Thymus (tissue), 11 donors: ENCODE measurements at regions not wholly inside any gene's neighbourhood (a gene's known extent, or its start where the extent isn't known, plus 50 kb on each side); places are given as distances from the start of the nearest gene placed in this dataset.
A peak's percentile ranks its signal among the peaks of the same experiment; 100 is the strongest.

Experiments used
- DNase-seq, 9 donors: peaks; one replicate each; pipeline ENCODE4 v3.0.0-alpha.2; 2013; ENCODE audit warnings: low spot score in 9 of 9, low read depth in 6 of 9, missing footprints in 1 of 9
- H3K27ac ChIP-seq, 2 donors: one replicate each; pipeline ENCODE4 v1.5.1; 2013; ENCODE audit warnings: control low read depth in 1 of 2, low read depth in 1 of 2, low read length in 1 of 2, mild to moderate bottlenecking in 1 of 2, moderate library complexity in 1 of 2
- H3K27me3 ChIP-seq, 2 donors: one replicate each; pipeline ENCODE4 v1.5.1; 2013; ENCODE audit warnings: low read length in 1 of 2; ENCODE audit not compliant: control insufficient read depth in 2 of 2, insufficient read depth in 1 of 2
- H3K36me3 ChIP-seq, 2 donors: one replicate each; pipeline ENCODE4 v1.5.1; 2013; ENCODE audit warnings: low read length in 1 of 2, mild to moderate bottlenecking in 1 of 2, moderate library complexity in 1 of 2; ENCODE audit not compliant: control insufficient read depth in 2 of 2, insufficient read depth in 2 of 2
- H3K4me1 ChIP-seq, 2 donors: one replicate each; pipeline ENCODE4 v1.5.1; 2013; ENCODE audit warnings: low read length in 2 of 2; ENCODE audit not compliant: control insufficient read depth in 2 of 2, insufficient read depth in 2 of 2
- H3K4me3 ChIP-seq, 2 donors: one replicate each; pipeline ENCODE4 v1.5.1; 2013; ENCODE audit warnings: low read length in 2 of 2, control low read depth in 1 of 2, mild to moderate bottlenecking in 1 of 2
- H3K9me3 ChIP-seq, 2 donors: one replicate each; pipeline ENCODE4 v1.5.1; 2013; ENCODE audit warnings: low read length in 1 of 2, mild to moderate bottlenecking in 1 of 2; ENCODE audit not compliant: control insufficient read depth in 2 of 2, insufficient read depth in 1 of 2
- WGBS: extraction: QIAGEN DNeasy Blood & Tissue Kit; methylation state at CpG from one replicate; pipeline ENCODE4 v1.1.7; 2013; 5-methylcytosine and 5-hydroxymethylcytosine counted together
- donor health status: healthy.

DNA sequence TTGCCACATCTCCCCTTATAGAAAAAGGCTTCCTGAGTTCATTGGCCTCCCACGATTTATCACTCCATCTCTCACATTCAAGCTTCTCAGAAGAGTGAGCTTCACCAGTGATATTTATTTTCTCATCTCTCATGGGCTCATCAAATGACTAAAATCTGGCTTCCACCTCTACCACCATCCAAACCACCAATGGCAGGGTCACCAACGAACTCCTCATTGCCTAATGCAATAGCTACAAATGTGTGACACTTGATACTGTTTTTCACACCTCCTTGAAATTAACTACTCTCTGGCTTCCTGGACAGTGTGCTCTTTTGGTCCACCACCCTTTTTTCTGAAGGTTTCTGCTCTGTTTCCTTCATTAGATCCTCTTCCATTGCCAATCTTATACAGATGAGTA, 129.0 kb downstream of the SH2D1A start:
- no peaks in the 10 kb centered on the region for H3K36me3 ChIP-seq
- no peaks in the 10 kb centered on the region for H3K9me3 ChIP-seq
- no peaks in the 10 kb centered on the region for H3K27me3 ChIP-seq
- WGBS: 64% methylated on average over 2 of the region's 2 CpGs
- H3K4me1 ChIP-seq: no peaks in the 10 kb centered on the region
- no peak overlapping the region for H3K27ac ChIP-seq
- no peak for DNase-seq
- no peak overlapping the region for H3K4me3 ChIP-seq

- Histone ChIP-seq H3K36me3 (no peaks in the 10 kb centered on the region), H3K9me3 (no peaks in the 10 kb centered on the region)
- WGBS: 93% methylated on average over 2 of the region's 2 CpGs
These were observed 130.2 kb downstream of the SH2D1A start for GRCh38 chrX:124476562-124476961.

GRCh38 chrX:124478046-124478445, 131.7 kb downstream of the SH2D1A start:
- 85% methylated on average over 5 of the region's 5 CpGs for WGBS

More at GRCh38 chrX:124476562-124476961, 130.2 kb downstream of the SH2D1A start:
- DNase-seq: no peak
- Histone ChIP-seq H3K27me3 (no peaks in the 10 kb centered on the region), H3K4me1 (no peaks in the 10 kb centered on the region), H3K27ac (no peak overlapping the region), H3K4me3 (no peak overlapping the region)

GRCh38 chrX:124488412-124489161, 142.2 kb downstream of the SH2D1A start:
- no peak overlapping the region for H3K27ac ChIP-seq
- no peaks in the 10 kb centered on the region for H3K27me3 ChIP-seq
- no peaks in the 10 kb centered on the region for H3K4me1 ChIP-seq
- DNase-seq: no peak
- no peak overlapping the region for H3K4me3 ChIP-seq
- no peaks in the 10 kb centered on the region for H3K9me3 ChIP-seq
- WGBS: 97% methylated on average over 4 of the region's 4 CpGs
- H3K36me3 ChIP-seq: no peaks in the 10 kb centered on the region

More at GRCh38 chrX:124478046-124478445, 131.7 kb downstream of the SH2D1A start:
- Histone ChIP-seq H3K4me3 (no peak overlapping the region), H3K9me3 (no peaks in the 10 kb centered on the region), H3K36me3 (no peaks in the 10 kb centered on the region), H3K4me1 (no peaks in the 10 kb centered on the region), H3K27me3 (no peaks in the 10 kb centered on the region), H3K27ac (no peak overlapping the region)
- DNase-seq: no peak

GRCh38 chrX:124493984-124494383, 147.6 kb downstream of the SH2D1A start:
- Histone ChIP-seq H3K36me3 (peaks cover 0 to 3% of the 10 kb centered on the region in 2 donors), H3K27me3 (no peaks in the 10 kb centered on the region), H3K4me3 (no peak overlapping the region), H3K27ac (no peak overlapping the region), H3K9me3 (no peaks in the 10 kb centered on the region), H3K4me1 (no peaks in the 10 kb centered on the region)
- no peak for DNase-seq

DNA sequence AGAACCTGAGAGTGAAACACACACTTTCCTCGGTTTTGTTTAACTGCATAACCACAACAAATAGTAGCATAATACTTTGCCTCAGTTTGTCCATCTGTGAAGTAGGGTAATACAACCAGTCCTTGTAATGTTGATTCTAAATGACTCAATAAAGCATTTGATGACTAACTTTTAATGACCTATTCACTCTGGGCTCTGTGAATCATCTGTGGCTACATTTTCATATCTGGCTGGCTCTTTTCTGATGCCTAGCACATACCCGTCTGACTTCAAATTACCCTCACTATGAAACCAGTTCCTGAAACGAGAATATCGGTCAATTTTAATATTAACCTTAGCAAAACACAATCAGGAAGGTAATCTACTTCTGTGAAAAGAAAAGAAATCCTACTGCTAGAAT, 151.0 kb downstream of the SH2D1A start:
- Histone ChIP-seq H3K4me1 (peaks cover 4 to 6% of the 10 kb centered on the region in 2 donors), H3K27ac (no peak overlapping the region), H3K4me3 (no peak overlapping the region), H3K36me3 (peaks cover 0 to 3% of the 10 kb centered on the region in 2 donors), H3K9me3 (no peaks in the 10 kb centered on the region), H3K27me3 (no peaks in the 10 kb centered on the region)
- DNase-seq: no peak
- WGBS: 94% methylated on average over 4 of the region's 4 CpGs

DNA sequence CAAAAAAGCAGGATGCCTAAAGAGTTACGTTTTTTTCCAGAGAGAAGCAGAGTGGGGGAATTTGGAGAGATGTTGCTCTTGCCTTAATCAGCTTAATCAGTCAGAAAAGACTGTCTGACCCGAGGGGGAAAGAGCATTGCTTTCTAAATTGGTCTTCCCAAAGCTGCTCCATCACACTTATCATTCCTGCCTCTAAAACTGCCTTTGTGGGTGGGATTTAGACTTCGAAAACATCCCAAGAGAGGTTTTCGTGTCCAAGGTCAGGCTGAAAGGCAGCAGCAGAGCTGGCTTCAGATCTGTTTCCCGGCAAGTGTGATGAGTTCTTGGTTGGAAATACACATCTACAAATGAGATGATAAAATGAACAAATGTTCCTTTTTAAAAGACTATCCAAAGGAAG, 155.2 kb downstream of the SH2D1A start:
- DNase-seq: peak in 1 of 9 donors; percentile 22
- WGBS: 36% methylated on average over 5 of the region's 5 CpGs

DNA sequence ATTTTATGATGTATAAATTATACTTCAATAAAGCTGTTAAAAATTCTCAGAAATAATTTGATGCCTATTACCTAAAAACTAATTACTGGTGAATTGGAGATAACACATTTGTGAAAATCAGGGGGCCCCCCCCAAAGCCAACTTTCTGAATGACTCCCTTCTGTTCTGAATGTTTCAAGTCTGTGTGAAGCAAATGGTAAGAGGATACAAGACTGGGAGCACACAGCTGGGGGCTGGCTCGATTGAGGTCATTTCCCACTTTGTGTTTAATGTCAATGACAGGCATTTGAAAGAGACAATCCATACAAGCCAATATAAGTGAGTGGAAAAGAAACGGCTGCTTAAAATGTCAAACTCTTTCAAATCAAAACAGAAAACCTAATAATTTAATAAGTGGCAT, 155.8 kb downstream of the SH2D1A start:
- WGBS: 28% methylated on average over 2 of the region's 2 CpGs
- Histone ChIP-seq H3K4me1 (peaks cover 4 to 6% of the 10 kb centered on the region in 2 donors), H3K27me3 (no peaks in the 10 kb centered on the region), H3K36me3 (no peaks in the 10 kb centered on the region), H3K9me3 (no peaks in the 10 kb centered on the region), H3K27ac (no peak overlapping the region), H3K4me3 (no peak overlapping the region)
- no peak for DNase-seq

More for the DNA sequence above, 155.2 kb downstream of the SH2D1A start:
- Histone ChIP-seq H3K27me3 (no peaks in the 10 kb centered on the region), H3K4me1 (peaks cover 4 to 6% of the 10 kb centered on the region in 2 donors), H3K4me3 (no peak overlapping the region), H3K27ac (no peak overlapping the region), H3K36me3 (peaks cover 0 to 2% of the 10 kb centered on the region in 2 donors), H3K9me3 (no peaks in the 10 kb centered on the region)

- Histone ChIP-seq H3K9me3 (no peaks in the 10 kb centered on the region), H3K27me3 (no peaks in the 10 kb centered on the region), H3K36me3 (no peaks in the 10 kb centered on the region), H3K27ac (no peak overlapping the region), H3K4me1 (peaks cover 4 to 6% of the 10 kb centered on the region in 2 donors), H3K4me3 (no peak overlapping the region)
- 98% methylated on average over 3 of the region's 3 CpGs for WGBS
- DNase-seq: no peak
These were observed 156.2 kb downstream of the SH2D1A start for GRCh38 chrX:124502599-124502998.
